HG03025 (cell line): ENCODE measurements at regions not wholly inside any gene's neighbourhood (a gene's known extent, or its start where the extent isn't known, plus 50 kb on each side); places are given as distances from the start of the nearest gene placed in this dataset.

Experiments
- ATAC-seq: cut with Tn5 transposase; IDR thresholded peaks from one replicate; pipeline ENCODE4 v1.9.1; 2021; ENCODE audit warnings: mild to moderate bottlenecking, moderate library complexity; ENCODE audit not compliant: unreplicated experiment, low FRiP score

DNA sequence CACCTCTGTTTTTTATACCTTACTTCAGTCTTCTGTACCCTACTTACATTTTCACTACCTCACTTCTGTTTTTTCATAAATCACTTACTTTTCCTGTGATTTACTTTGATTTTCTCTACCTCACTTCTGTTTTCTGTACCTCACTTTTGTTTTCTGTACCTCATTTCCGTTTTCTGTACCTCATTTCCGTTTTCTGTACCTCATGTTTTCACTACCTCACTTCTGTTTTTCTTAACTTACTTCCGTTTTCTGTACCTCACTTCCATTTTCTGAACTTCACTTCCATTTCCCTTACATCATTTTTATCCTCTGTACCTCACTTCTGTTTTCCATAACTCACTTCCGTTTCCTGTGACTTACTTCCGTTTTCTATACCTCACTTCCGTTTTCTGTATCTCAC lies 492.0 kb upstream of the AKR1E2 start:
- ATAC-seq: no peak

GRCh38 chr10:4333459-4333894 lies 492.5 kb upstream of the AKR1E2 start:
- ATAC-seq: no peak

DNA sequence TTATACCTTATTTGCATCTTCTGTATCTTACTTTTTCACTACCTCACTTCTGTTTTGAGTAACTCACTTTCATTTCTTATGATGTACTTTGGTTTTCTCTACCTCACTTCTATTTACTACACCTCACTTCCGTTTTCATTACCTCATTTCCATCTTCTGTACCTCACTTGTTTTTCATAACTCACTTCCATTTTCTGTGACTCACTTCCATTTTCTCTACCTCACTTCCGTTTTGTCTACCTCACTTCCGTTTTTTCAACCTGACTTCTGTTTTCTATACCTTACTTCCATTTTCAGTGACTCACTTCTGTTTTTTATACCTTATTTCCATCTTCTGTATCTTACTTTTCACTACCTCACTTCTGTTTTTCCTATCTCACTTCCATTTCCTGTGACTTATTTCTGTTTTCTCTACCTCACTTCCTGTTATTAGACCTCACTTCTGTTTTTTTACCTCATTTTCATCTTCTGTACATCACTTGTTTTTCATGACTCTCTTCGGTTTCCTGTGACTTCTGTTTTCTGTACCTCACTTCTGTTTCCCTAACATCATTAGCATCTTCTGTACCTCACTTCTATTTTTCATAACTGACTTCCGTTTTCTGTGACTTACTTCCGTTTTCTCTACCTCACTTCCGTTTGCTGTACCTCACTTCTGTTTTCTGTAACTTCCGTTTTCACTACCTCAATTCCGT lies 493.1 kb upstream of the AKR1E2 start:
- no peak for ATAC-seq

DNA sequence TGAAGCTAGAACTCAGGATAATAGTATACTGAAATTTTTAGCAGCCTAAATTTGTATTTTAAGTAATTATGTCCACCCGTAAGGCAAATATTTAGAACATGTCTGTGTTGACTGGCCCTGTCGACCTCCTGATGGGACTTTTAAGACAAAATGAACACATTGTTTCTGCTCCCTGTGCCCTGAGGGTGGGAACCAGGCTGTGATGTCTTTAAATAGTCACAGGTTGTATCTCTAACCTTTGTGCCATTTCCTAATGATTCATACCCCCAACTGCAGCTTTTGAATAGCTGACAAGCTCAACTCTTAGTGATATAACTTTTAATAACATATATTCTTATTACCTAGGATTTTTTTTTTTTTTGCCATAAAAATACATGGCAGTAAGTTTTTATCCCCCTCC lies 494.9 kb upstream of the AKR1E2 start:
- no peak for ATAC-seq

DNA sequence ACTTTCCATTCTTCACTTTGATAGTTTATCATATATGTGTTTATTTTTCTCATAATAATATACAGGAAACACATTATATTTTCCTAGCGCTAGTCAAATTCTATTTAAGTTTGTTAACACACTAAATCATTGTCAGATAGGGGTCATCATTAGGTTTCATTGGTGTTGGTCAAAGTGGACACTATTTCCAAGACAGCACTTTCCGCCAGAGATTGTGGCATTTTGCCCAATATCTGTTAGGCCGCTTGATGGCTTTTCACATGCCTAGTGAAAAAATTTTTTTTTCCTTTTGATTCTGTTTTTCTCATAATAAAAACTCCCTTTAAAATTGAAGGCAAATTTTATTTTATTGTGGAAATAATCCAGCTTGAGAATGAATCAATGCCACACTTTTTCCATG lies 495.4 kb upstream of the AKR1E2 start:
- no peak for ATAC-seq

- no peak for ATAC-seq
Observed at GRCh38 chr10:4329225-4329624, 496.8 kb upstream of the AKR1E2 start.

- no peak for ATAC-seq
Observed at GRCh38 chr10:4326647-4327046, 499.4 kb upstream of the AKR1E2 start.

- ATAC-seq: no peak
Observed at GRCh38 chr10:4319870-4320367, 506.1 kb upstream of the AKR1E2 start.

- no peak for ATAC-seq
Observed at GRCh38 chr10:4316161-4316810, 509.7 kb upstream of the AKR1E2 start.

DNA sequence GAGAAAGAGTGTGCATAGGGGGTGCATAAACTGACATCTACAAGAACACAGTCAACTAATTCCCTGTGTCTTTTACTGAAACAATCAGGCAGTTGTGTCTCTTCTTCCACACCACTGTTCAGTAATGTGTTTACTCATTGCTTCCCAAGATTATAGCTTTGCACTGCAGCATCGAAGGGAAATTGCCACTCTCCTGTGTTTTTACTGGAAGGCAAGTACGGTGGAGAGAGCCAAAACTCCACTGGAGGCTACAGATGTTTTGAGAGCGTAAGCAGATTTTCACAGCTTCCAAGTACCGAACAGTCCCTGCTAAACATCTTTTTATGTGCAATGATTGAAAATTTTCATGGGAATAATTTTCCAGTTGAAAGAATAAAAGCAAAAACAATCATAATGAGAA lies 510.5 kb upstream of the AKR1E2 start:
- ATAC-seq: no peak

GRCh38 chr10:4313051-4313450 lies 513.0 kb upstream of the AKR1E2 start:
- ATAC-seq: no peak

- ATAC-seq: no peak
Observed at GRCh38 chr10:4312051-4312835, 513.8 kb upstream of the AKR1E2 start.

DNA sequence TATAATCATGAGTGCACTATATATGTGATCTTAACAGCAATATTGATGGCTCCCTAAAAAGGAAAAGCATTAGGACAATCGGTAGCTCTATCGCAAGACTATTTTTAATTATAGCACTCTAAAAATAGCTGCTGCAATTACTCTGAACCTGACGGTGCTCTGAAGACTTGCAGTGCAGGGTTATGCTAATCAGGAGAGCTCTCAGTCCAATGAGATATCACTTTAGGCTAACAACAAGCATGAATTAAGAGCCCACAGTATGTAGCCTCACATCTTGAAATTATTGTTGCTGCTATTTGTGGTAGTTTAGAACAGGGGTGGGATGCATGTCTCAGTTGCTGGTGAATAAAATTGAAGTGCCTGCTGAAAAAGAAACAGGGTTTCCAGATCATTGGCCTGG lies 515.8 kb upstream of the AKR1E2 start:
- no peak for ATAC-seq

GRCh38 chr10:4307910-4308309 lies 518.1 kb upstream of the AKR1E2 start:
- ATAC-seq: no peak

DNA sequence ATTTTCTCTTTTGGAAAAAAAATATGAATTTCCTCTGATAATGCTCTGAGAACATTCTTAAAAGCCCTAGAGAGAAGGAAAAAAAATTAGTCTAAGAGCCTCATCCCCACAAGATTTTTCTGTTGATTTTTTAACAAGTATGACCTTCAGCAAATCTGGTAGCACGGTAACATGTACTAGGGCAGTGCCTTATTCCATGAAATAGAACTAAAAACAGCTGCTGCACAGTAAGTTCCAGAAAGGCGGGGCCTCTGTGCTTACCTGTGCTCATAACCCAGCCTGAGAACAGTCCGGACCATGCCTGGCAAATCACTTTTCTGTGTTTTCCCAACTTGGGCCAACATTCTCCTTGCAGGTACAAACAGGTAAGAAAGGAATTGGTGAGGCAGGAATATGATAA lies 519.1 kb upstream of the AKR1E2 start:
- ATAC-seq: no peak

- ATAC-seq: no peak
Observed at GRCh38 chr10:4303045-4303444, 518.0 kb upstream of the KLF6 start.

DNA sequence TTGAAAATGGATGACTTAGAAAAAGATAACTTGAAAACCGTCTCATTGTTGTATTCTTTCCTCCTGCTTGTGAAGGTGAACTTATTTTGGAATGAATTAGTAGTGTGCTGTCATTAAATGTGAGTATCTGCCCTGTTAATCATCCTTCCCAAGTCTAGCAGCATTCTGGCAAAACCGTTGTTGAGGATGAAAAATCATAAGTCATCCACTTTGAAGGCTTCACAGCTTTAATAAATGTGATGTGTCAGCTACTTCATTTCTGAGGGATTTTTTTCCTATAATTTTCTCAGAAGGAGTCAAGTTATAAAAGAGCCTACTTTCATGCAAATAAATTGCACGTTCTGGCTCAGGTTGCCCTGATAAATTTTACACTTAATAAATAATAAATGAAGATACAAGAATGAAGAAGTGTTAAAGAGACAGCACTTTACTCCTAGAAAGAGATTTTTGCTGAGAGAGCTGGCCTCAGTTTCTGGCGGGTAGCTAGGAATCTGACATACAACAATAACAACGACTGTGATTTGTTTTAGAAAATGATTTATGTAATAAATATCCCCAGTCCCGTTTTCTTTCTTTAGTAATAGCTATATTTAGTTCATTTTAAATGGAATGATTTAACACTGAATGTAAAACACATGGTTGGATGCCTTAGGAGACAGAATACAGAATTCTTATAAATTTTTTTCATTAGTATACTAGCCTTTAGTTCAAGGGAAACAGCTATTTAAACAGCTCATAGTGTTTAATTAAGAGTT lies 516.5 kb upstream of the KLF6 start:
- ATAC-seq: no peak

- ATAC-seq: no peak
Observed at GRCh38 chr10:4296161-4296560, 511.2 kb upstream of the KLF6 start.

DNA sequence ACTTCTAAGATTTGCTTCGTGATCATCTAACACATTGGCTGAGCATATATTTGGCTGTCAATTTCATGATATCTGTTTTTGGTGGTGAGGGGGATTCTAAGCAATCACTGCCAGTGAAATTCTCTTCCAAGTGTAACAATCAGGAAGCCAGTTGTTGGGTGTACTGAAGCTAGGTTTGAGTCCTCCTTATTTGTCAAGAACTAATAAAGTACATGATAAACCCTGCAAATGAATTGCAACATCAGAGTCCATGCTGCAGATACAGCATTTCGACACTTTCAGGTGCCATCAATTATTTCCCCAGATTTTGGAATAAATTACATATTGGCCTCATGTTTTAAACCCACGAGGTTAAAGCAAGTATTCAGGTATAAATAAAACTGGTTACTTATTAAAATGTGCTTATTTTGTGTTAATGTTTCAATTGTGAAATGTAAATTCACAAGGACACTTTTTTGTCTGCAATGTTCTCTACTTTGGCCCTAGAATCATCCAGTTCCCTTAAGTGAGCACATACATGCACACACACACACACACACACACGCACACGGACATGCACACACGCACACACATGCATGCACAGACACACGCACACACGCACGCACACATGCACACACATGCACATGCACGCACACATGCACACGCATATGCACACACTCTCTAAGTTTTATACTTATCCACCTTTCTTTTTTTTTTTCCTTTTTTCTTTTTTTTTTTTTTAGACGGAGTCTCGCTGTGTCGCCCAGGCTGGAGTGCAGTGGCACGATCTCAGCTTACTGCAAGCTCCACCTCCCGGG lies 510.2 kb upstream of the KLF6 start:
- ATAC-seq: no peak

GRCh38 chr10:4294271-4294670 lies 509.3 kb upstream of the KLF6 start:
- no peak for ATAC-seq
